Upper lobe of left lung (tissue), 4 donors: ENCODE measurements at regions not wholly inside any gene's neighbourhood (a gene's known extent, or its start where the extent isn't known, plus 50 kb on each side); places are given as distances from the start of the nearest gene placed in this dataset.

ENCODE experiments used
- POLR2A ChIP-seq, 4 donors: fragments of 450-650 bp; IDR thresholded peaks; one replicate each; pipeline ENCODE4 v1.5.1; 2016 to 2017; ENCODE audit warnings: antibody characterized with exemption in 4 of 4, mild to moderate bottlenecking in 2 of 4
- TF ChIP-seq, protein P1 (sequence below), 6 experiments: fragments of 450-650 bp in 4 of 6; fragments of 200-600 bp in 2 of 6; sonication (generic) in 2 of 6; IDR thresholded peaks; one replicate each; pipeline ENCODE4 v1.5.1; 2016 to 2019; ENCODE audit warnings: antibody characterized with exemption in 6 of 6

DNA sequence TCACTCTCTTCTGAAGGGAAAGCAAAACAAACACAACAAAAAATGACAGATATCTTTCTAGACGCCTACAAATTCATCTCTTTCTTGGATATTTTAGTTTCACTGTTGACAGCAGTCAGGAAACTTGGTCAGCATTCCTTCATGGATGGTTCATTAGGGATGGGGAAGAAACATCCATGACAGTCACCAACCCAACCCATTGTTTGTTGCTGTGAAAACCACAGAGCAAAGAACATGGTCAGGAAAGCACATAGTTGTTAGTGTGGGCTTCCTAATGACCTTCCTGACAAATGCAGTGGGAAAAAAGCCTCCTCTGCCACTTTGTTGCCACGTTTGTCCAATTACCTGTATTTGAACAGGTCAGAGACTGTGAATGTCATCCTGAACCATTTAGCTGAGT lies 139.8 kb upstream of the SNX19 start:
- no peak for TF ChIP-seq POLR2A (IDR thresholded peaks at IDR 0.05)
- TF ChIP-seq, protein P1, sequence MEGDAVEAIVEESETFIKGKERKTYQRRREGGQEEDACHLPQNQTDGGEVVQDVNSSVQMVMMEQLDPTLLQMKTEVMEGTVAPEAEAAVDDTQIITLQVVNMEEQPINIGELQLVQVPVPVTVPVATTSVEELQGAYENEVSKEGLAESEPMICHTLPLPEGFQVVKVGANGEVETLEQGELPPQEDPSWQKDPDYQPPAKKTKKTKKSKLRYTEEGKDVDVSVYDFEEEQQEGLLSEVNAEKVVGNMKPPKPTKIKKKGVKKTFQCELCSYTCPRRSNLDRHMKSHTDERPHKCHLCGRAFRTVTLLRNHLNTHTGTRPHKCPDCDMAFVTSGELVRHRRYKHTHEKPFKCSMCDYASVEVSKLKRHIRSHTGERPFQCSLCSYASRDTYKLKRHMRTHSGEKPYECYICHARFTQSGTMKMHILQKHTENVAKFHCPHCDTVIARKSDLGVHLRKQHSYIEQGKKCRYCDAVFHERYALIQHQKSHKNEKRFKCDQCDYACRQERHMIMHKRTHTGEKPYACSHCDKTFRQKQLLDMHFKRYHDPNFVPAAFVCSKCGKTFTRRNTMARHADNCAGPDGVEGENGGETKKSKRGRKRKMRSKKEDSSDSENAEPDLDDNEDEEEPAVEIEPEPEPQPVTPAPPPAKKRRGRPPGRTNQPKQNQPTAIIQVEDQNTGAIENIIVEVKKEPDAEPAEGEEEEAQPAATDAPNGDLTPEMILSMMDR (IDR thresholded peaks at IDR 0.05): no peak
